Activated CD8-positive, alpha-beta memory T cell treated with anti-CD3 and anti-CD28 coated beads, Interleukin-2, amount 10 ng/mL, durations not matched to agents 7 days and 5 days (primary cell): ENCODE measurements at regions not wholly inside any gene's neighbourhood (a gene's known extent, or its start where the extent isn't known, plus 50 kb on each side); places are given as distances from the start of the nearest gene placed in this dataset.

ENCODE experiments used
- ATAC-seq: fragments of 150-1000 bp; cut with Tn5 transposase; one replicate; pipeline ENCODE4 v1.10.0; 2021; ENCODE audit warnings: moderate library complexity
- CTCF ChIA-PET: fragments of 350-600 bp; sonication (Branson Sonifier 250); formaldehyde crosslinking; loops from one replicate; lab custom pipeline; 2021; ENCODE audit warnings: antibody characterized with exemption; lab: Charles Lee
- DNase-seq: peaks from one replicate; pipeline ENCODE4 v3.0.0-alpha.2; 2020
- H3K27ac Mint-ChIP-seq: one replicate; pipeline ENCODE4 v1.8.0; 2021; ENCODE audit warnings: mild to moderate bottlenecking, mixed read lengths
- H3K27me3 Mint-ChIP-seq: one replicate; pipeline ENCODE4 v1.8.0; 2021; ENCODE audit warnings: mixed read lengths
- H3K36me3 Mint-ChIP-seq: one replicate; pipeline ENCODE4 v1.8.0; 2021; ENCODE audit warnings: mild to moderate bottlenecking, mixed read lengths
- H3K4me1 Mint-ChIP-seq: one replicate; pipeline ENCODE4 v1.8.0; 2021; ENCODE audit warnings: mixed read lengths
- H3K4me3 Mint-ChIP-seq: one replicate; pipeline ENCODE4 v1.8.0; 2021; ENCODE audit warnings: mild to moderate bottlenecking, moderate library complexity, mixed read lengths
- H3K9me3 Mint-ChIP-seq: one replicate; pipeline ENCODE4 v1.8.0; 2022; ENCODE audit warnings: low read depth, mixed read lengths

- no peaks in the 10 kb centered on the region for H3K4me1 Mint-ChIP-seq
- no peak overlapping the region for H3K4me3 Mint-ChIP-seq
- H3K9me3 Mint-ChIP-seq, result no peaks in the 10 kb centered on the region
- ATAC-seq, result no peak
- no peak overlapping the region for H3K27ac Mint-ChIP-seq
- no peaks in the 10 kb centered on the region for H3K27me3 Mint-ChIP-seq
- CTCF ChIA-PET, result no interaction called here
- H3K36me3 Mint-ChIP-seq, result no peaks in the 10 kb centered on the region
- no peak for DNase-seq
Observed at GRCh38 chr4:123976285-123976684, 579.7 kb downstream of the SPRY1 start.

GRCh38 chr4:123976819-123977218 lies 580.2 kb downstream of the SPRY1 start:
- H3K27me3 Mint-ChIP-seq, result no peaks in the 10 kb centered on the region
- no peak for ATAC-seq
- no peaks in the 10 kb centered on the region for H3K9me3 Mint-ChIP-seq
- H3K27ac Mint-ChIP-seq, result no peak overlapping the region
- no peaks in the 10 kb centered on the region for H3K4me1 Mint-ChIP-seq
- no peaks in the 10 kb centered on the region for H3K36me3 Mint-ChIP-seq
- DNase-seq, result no peak
- CTCF ChIA-PET, result no interaction called here
- H3K4me3 Mint-ChIP-seq, result no peak overlapping the region

- CTCF ChIA-PET, result no interaction called here
- Mint-ChIP-seq H3K27me3 (no peaks in the 10 kb centered on the region), H3K4me1 (no peaks in the 10 kb centered on the region), H3K9me3 (no peaks in the 10 kb centered on the region), H3K27ac (no peak overlapping the region), H3K4me3 (no peak overlapping the region), H3K36me3 (no peaks in the 10 kb centered on the region)
- DNase-seq (no peak), ATAC-seq (no peak)
Observed at GRCh38 chr4:123977641-123978081, 581.1 kb downstream of the SPRY1 start.

DNA sequence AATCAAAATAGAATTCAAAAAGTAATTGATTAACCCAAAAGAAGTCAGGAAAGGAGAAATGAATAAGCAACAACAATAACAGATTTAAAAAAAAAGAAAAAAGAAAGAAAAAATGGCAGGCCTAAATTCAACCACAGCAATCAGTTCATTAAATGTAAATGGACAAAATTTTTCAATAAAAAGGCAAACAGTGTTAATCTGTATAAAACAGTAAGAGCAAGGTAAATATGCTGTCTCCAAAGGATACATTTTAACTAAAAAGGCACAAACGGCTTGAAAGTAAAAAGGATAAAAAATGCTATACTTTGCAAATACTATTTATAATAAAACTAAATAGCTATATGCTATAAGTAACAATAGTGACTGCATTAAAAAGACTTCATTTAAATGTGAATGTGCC lies 582.0 kb downstream of the SPRY1 start:
- H3K4me3 Mint-ChIP-seq, result no peak overlapping the region
- CTCF ChIA-PET, result no interaction called here
- DNase-seq, result no peak

GRCh38 chr4:123980736-123981300 lies 584.2 kb downstream of the SPRY1 start:
- no peak overlapping the region for H3K4me3 Mint-ChIP-seq
- H3K27ac Mint-ChIP-seq, result no peak overlapping the region
- no peaks in the 10 kb centered on the region for H3K36me3 Mint-ChIP-seq
- no peaks in the 10 kb centered on the region for H3K4me1 Mint-ChIP-seq
- ATAC-seq, result no peak
- H3K27me3 Mint-ChIP-seq, result no peaks in the 10 kb centered on the region
- CTCF ChIA-PET, result no interaction called here
- H3K9me3 Mint-ChIP-seq, result no peaks in the 10 kb centered on the region
- no peak for DNase-seq

More for the DNA sequence above, 582.0 kb downstream of the SPRY1 start:
- Mint-ChIP-seq H3K4me1 (no peaks in the 10 kb centered on the region), H3K27ac (no peak overlapping the region), H3K36me3 (no peaks in the 10 kb centered on the region), H3K9me3 (no peaks in the 10 kb centered on the region), H3K27me3 (no peaks in the 10 kb centered on the region)
- ATAC-seq, result no peak

DNA sequence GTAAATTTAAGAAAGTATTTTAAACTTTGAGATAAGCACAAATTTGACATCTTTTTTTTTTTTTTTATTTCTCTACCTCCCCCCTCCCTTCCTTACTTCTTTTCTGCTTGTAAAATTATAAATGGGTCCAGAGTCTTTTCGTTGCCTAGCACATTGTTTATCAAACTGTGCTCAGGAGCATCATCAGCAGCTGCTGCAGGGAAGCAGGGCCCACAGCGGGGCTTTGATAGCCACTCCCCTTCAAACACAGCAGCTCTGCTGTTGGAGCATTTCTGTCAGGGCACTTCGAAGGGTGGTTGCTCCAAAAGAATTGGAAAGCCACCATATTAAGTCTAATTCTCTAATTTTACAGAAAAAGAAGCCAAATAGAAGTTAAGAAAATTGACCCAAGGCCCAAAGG lies 588.3 kb downstream of the SPRY1 start:
- no peaks in the 10 kb centered on the region for H3K36me3 Mint-ChIP-seq
- no peaks in the 10 kb centered on the region for H3K9me3 Mint-ChIP-seq
- H3K27ac Mint-ChIP-seq, result no peak overlapping the region
- no peak for ATAC-seq
- no peaks in the 10 kb centered on the region for H3K4me1 Mint-ChIP-seq
- CTCF ChIA-PET, result no interaction called here
- no peaks in the 10 kb centered on the region for H3K27me3 Mint-ChIP-seq
- no peak for DNase-seq
- H3K4me3 Mint-ChIP-seq, result no peak overlapping the region

DNA sequence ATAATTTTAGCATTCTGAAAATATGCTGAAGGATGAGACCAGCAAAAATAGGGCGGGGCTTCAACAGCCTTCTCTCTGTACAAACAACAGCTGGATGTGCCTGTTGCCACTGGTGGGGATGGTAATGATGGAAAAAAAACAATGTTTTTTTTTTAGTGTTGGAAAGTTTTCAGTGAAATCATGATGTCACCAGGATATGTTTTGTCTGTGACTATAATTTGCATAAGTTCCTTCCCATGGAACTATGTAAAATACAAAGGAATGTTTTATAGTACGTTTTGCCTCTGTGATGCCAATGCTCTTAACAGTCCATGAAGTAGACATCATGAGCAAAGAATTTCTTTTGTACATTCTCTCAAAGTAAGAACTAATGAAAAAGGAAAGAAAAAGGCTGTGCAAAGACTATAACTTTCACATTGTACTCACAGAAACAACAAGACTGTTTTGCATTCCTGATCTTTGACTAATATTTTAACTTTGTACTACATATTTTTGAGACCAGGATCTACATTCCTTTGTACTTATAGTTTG lies 589.7 kb downstream of the SPRY1 start:
- H3K9me3 Mint-ChIP-seq, result no peaks in the 10 kb centered on the region
- H3K27me3 Mint-ChIP-seq, result no peaks in the 10 kb centered on the region
- CTCF ChIA-PET, result no interaction called here
- H3K4me3 Mint-ChIP-seq, result no peak overlapping the region
- no peaks in the 10 kb centered on the region for H3K4me1 Mint-ChIP-seq
- no peaks in the 10 kb centered on the region for H3K36me3 Mint-ChIP-seq
- DNase-seq, result no peak
- H3K27ac Mint-ChIP-seq, result no peak overlapping the region
- no peak for ATAC-seq

DNA sequence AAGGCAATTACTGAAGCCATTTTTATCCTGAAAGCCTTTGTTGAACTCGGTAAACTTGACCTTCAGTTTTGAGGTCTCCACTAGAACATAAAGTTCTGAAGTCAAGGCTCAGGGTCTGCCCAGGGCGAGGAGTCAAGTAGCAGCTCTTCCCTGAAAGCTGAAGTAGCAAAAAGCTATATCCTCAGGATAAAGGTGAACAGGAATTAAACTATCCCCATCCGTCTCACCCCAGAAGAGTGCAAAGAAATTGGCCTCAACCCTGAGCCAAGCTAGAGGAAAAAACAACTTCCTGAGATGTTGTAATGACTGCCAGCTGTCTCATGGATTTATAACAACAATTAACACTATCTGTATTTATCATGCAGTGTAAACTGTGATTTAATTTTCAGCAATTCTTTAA lies 590.8 kb downstream of the SPRY1 start:
- no peaks in the 10 kb centered on the region for H3K4me1 Mint-ChIP-seq
- H3K9me3 Mint-ChIP-seq, result no peaks in the 10 kb centered on the region
- DNase-seq, result no peak
- H3K36me3 Mint-ChIP-seq, result no peaks in the 10 kb centered on the region
- no peaks in the 10 kb centered on the region for H3K27me3 Mint-ChIP-seq
- CTCF ChIA-PET, result no interaction called here
- no peak overlapping the region for H3K4me3 Mint-ChIP-seq
- H3K27ac Mint-ChIP-seq, result no peak overlapping the region
- ATAC-seq, result no peak

- Mint-ChIP-seq H3K9me3 (no peaks in the 10 kb centered on the region), H3K36me3 (no peaks in the 10 kb centered on the region), H3K4me3 (no peak overlapping the region), H3K27ac (no peak overlapping the region), H3K4me1 (no peaks in the 10 kb centered on the region), H3K27me3 (no peaks in the 10 kb centered on the region)
- CTCF ChIA-PET, result no interaction called here
- ATAC-seq (no peak), DNase-seq (no peak)
Observed at GRCh38 chr4:123990310-123990870, 593.8 kb downstream of the SPRY1 start.

DNA sequence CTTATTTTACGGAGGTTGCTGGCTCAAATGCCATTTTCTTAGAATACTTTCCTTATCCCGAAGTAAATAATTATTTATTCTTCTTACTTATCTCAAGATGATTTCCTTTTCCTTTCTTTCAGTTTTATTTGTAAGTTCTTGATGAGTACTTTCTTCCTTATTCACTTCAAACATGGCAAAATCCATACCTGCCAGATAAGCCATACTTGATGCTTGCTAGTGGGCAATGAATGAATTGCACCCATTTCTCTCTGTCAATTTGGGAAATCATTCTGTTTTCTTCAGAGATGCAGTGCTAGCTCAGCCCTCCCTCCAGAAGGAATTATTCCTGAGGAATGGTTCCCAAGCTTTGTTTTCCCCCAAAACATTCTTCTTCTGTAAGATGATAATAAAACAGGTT lies 598.3 kb downstream of the SPRY1 start:
- Mint-ChIP-seq H3K36me3 (no peaks in the 10 kb centered on the region), H3K4me1 (no peaks in the 10 kb centered on the region), H3K9me3 (no peaks in the 10 kb centered on the region), H3K4me3 (no peak overlapping the region), H3K27me3 (no peaks in the 10 kb centered on the region), H3K27ac (no peak overlapping the region)
- DNase-seq, result no peak
- CTCF ChIA-PET, result no interaction called here
- ATAC-seq, result no peak

- H3K4me3 Mint-ChIP-seq, result no peak overlapping the region
Observed at GRCh38 chr4:123995936-123996335, 599.3 kb downstream of the SPRY1 start.

GRCh38 chr4:123996718-123997510 lies 600.3 kb downstream of the SPRY1 start:
- Mint-ChIP-seq H3K4me1 (no peaks in the 10 kb centered on the region), H3K27me3 (no peaks in the 10 kb centered on the region), H3K36me3 (no peaks in the 10 kb centered on the region), H3K27ac (no peak overlapping the region), H3K4me3 (no peak overlapping the region), H3K9me3 (no peaks in the 10 kb centered on the region)
- DNase-seq (no peak), ATAC-seq (no peak)
- CTCF ChIA-PET, result no interaction called here

More at GRCh38 chr4:123995936-123996335, 599.3 kb downstream of the SPRY1 start:
- H3K27ac Mint-ChIP-seq, result no peak overlapping the region
- no peak for DNase-seq
- no peaks in the 10 kb centered on the region for H3K9me3 Mint-ChIP-seq
- ATAC-seq, result no peak
- CTCF ChIA-PET, result no interaction called here
- no peaks in the 10 kb centered on the region for H3K27me3 Mint-ChIP-seq
- no peaks in the 10 kb centered on the region for H3K36me3 Mint-ChIP-seq
- no peaks in the 10 kb centered on the region for H3K4me1 Mint-ChIP-seq

DNA sequence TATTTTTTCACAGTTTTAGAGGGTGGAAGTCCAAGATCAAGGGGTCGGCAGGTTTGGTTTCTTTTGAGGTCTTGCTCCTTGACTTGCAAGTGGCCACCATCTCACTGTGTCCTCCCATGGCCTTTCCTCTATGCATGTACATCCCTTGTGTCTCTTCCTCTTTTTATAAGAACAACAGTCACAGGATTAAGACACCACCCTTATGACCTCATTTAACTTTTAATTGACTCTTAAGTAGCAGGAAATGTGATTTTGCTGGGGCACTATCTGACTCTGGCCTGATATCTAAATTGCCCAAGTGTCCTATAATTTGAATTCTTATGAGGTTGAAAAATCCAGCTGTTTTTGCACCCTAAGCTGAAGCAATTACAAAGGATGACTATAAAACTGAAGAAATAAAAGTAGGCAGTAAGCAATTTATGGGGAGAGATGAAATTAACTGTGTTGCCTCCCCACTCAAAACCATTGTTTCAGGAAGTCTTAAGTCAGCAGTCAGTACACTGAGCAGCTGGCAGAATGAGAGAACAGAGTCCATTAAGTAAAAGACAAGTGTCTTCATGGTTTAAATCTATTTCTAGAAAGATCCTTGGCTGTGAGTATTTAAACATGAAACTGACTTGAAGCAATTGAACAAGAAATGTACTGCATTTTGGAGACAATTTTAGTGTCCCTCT lies 601.3 kb downstream of the SPRY1 start:
- ATAC-seq (no peak), DNase-seq (no peak)
- Mint-ChIP-seq H3K4me3 (no peak overlapping the region), H3K9me3 (no peaks in the 10 kb centered on the region), H3K36me3 (no peaks in the 10 kb centered on the region), H3K4me1 (no peaks in the 10 kb centered on the region), H3K27ac (no peak overlapping the region), H3K27me3 (no peaks in the 10 kb centered on the region)
- CTCF ChIA-PET, result no interaction called here
